B cell (primary cell): ENCODE measurements at regions not wholly inside any gene's neighbourhood (a gene's known extent, or its start where the extent isn't known, plus 50 kb on each side); places are given as distances from the start of the nearest gene placed in this dataset.

Source experiments
- CTCF ChIP-seq: fragments of 200-600 bp; IDR thresholded peaks from one replicate; pipeline ENCODE4 v1.8.0; 2022; ENCODE audit warnings: antibody characterized with exemption, mild to moderate bottlenecking
- EZH2 ChIP-seq: IDR thresholded peaks from 2 replicates; pipeline ENCODE4 v1.6.1; 2012; ENCODE audit warnings: borderline replicate concordance, low read depth, mild to moderate bottlenecking, moderate library complexity, low read length; ENCODE audit not compliant: insufficient read depth, poor library complexity, severe bottlenecking

GRCh38 chr4:71214578-71214977, 124.2 kb upstream of the SLC4A4 start:
- no peak for TF ChIP-seq CTCF
- TF ChIP-seq EZH2: no peak
